HL-60 (cell line): ENCODE measurements at regions not wholly inside any gene's neighbourhood (a gene's known extent, or its start where the extent isn't known, plus 50 kb on each side); places are given as distances from the start of the nearest gene placed in this dataset.

Experiments used
- GABPA ChIP-seq: IDR thresholded peaks from 2 replicates; pipeline ENCODE4 v1.6.1; 2012; ENCODE audit warnings: low read depth
- POLR2AphosphoS5 ChIP-seq: IDR thresholded peaks from 2 replicates; pipeline ENCODE4 v1.6.1; 2012; ENCODE audit warnings: low read depth
- SPI1 ChIP-seq: IDR thresholded peaks from 2 replicates; pipeline ENCODE4 v1.6.1; 2012; ENCODE audit warnings: low read depth, mild to moderate bottlenecking, borderline replicate concordance
- TF ChIP-seq, protein P1 (sequence below): IDR thresholded peaks from one replicate; pipeline ENCODE4 v1.5.1; 2011; ENCODE audit warnings: low read length, control low read depth, inconsistent platforms; ENCODE audit not compliant: insufficient read depth
- TF ChIP-seq, protein P2 (sequence below): IDR thresholded peaks from 2 replicates; pipeline ENCODE4 v1.6.1; 2012; ENCODE audit warnings: low read depth; ENCODE audit not compliant: insufficient replicate concordance

DNA sequence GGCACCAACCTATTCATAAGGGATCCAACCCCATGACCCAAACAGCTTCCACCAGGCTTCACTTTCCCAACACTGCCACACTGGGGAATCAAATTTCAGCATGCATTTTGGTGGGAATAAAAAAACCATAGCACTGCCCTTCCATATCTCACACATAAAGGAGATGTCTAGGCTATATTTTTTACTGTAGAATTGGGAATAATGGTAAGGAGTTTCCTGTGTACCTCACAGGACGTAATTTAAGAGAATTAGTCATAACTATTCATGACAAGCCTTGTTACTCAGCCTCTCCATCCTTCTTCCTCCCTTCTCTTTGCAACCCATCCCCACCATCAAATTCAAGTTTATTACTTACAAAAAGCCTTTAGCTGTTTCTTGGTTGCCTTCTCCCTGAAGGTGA is 352.1 kb downstream of the MLLT3 start:
- TF ChIP-seq, protein P1, sequence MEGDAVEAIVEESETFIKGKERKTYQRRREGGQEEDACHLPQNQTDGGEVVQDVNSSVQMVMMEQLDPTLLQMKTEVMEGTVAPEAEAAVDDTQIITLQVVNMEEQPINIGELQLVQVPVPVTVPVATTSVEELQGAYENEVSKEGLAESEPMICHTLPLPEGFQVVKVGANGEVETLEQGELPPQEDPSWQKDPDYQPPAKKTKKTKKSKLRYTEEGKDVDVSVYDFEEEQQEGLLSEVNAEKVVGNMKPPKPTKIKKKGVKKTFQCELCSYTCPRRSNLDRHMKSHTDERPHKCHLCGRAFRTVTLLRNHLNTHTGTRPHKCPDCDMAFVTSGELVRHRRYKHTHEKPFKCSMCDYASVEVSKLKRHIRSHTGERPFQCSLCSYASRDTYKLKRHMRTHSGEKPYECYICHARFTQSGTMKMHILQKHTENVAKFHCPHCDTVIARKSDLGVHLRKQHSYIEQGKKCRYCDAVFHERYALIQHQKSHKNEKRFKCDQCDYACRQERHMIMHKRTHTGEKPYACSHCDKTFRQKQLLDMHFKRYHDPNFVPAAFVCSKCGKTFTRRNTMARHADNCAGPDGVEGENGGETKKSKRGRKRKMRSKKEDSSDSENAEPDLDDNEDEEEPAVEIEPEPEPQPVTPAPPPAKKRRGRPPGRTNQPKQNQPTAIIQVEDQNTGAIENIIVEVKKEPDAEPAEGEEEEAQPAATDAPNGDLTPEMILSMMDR: no peak
- no peak for TF ChIP-seq POLR2AphosphoS5
- no peak for TF ChIP-seq GABPA
- TF ChIP-seq, protein P2, sequence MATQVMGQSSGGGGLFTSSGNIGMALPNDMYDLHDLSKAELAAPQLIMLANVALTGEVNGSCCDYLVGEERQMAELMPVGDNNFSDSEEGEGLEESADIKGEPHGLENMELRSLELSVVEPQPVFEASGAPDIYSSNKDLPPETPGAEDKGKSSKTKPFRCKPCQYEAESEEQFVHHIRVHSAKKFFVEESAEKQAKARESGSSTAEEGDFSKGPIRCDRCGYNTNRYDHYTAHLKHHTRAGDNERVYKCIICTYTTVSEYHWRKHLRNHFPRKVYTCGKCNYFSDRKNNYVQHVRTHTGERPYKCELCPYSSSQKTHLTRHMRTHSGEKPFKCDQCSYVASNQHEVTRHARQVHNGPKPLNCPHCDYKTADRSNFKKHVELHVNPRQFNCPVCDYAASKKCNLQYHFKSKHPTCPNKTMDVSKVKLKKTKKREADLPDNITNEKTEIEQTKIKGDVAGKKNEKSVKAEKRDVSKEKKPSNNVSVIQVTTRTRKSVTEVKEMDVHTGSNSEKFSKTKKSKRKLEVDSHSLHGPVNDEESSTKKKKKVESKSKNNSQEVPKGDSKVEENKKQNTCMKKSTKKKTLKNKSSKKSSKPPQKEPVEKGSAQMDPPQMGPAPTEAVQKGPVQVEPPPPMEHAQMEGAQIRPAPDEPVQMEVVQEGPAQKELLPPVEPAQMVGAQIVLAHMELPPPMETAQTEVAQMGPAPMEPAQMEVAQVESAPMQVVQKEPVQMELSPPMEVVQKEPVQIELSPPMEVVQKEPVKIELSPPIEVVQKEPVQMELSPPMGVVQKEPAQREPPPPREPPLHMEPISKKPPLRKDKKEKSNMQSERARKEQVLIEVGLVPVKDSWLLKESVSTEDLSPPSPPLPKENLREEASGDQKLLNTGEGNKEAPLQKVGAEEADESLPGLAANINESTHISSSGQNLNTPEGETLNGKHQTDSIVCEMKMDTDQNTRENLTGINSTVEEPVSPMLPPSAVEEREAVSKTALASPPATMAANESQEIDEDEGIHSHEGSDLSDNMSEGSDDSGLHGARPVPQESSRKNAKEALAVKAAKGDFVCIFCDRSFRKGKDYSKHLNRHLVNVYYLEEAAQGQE: no peak
- no peak for TF ChIP-seq SPI1
